GM10266 (cell line): ENCODE measurements at regions not wholly inside any gene's neighbourhood (a gene's known extent, or its start where the extent isn't known, plus 50 kb on each side); places are given as distances from the start of the nearest gene placed in this dataset.

Source experiments
- DNase-seq: peaks from one replicate; pipeline ENCODE4 v3.0.0; 2012; ENCODE audit errors: extremely low spot score
- TF ChIP-seq, protein P1 (sequence below): IDR thresholded peaks from 2 replicates; pipeline ENCODE4 v1.5.1; 2012; ENCODE audit warnings: mild to moderate bottlenecking, low read depth; ENCODE audit not compliant: control insufficient read depth, insufficient read depth; ENCODE audit errors: missing control alignments

DNA sequence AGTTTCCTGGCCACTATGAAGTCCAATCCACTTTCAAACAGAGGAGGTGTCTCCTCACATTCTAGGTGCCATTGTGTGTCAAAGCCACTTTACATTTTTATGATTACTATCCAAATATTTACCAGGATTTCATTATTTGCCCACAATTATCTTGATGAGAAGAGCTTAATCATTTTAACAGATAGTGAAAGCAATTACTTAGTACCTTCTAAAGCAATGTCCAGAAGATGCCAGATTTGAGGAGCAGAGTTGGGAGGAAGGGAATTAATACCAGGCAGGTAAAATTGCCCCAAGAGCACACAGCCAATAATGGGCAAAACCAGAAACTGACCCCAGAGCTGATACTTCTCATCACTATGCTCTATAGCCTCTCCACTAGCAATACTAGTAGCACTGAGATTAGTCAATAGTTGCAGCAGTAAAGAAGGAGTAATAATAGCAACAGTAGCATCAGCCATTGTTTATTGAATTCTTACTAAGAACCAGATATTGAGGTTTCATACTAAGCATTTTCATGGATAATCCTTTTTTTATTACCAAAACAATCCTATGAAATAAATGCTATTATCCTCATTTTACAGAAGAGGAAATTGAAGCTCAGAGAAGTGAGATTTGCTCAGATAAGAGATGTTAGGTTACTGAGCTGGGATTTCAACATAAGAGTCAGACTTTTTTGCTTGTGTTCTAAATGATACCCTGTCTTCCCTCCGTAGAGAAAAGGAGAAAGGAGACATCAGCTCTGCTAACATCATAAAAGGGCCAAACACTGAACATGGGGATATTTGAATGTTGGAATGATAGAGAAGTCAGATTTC, 509.3 kb upstream of the CFAP20DC start:
- DNase-seq = no peak
- TF ChIP-seq, protein P1, sequence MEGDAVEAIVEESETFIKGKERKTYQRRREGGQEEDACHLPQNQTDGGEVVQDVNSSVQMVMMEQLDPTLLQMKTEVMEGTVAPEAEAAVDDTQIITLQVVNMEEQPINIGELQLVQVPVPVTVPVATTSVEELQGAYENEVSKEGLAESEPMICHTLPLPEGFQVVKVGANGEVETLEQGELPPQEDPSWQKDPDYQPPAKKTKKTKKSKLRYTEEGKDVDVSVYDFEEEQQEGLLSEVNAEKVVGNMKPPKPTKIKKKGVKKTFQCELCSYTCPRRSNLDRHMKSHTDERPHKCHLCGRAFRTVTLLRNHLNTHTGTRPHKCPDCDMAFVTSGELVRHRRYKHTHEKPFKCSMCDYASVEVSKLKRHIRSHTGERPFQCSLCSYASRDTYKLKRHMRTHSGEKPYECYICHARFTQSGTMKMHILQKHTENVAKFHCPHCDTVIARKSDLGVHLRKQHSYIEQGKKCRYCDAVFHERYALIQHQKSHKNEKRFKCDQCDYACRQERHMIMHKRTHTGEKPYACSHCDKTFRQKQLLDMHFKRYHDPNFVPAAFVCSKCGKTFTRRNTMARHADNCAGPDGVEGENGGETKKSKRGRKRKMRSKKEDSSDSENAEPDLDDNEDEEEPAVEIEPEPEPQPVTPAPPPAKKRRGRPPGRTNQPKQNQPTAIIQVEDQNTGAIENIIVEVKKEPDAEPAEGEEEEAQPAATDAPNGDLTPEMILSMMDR = no peak

DNA sequence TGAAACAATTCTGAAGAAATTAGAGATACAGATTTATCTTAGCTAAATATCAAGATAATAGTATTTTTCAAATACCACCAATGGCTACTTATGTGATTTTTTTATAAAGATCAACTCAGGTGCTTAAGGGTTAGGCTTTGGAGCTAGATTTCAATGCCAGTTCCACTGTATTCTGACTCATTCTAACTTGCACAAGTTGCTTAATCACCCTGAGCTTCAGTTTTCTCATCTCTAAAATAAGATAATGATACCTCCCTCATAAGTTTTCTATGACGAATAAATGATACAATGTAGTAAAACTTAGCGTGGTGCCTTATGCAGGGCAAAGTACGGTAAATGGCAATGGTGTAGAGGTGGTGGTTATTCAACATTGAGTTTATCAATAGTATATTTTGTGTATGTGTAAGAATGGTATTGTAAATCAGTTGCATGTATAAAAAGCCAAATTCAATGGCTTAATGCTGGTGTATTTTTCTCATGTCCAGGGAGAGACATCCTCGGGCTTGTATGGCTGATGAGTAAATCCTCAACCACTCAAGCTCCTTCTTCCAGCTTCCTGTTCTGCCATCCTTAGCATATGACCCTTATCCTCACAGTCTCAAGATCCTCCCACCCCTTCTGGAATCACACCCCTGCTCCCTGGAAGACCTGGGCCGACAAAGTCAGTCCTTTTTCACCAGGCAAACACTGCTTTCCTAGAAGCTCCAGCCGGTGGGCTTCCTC, 505.9 kb upstream of the CFAP20DC start:
- no peak for DNase-seq
- TF ChIP-seq, protein P1 = no peak

DNA sequence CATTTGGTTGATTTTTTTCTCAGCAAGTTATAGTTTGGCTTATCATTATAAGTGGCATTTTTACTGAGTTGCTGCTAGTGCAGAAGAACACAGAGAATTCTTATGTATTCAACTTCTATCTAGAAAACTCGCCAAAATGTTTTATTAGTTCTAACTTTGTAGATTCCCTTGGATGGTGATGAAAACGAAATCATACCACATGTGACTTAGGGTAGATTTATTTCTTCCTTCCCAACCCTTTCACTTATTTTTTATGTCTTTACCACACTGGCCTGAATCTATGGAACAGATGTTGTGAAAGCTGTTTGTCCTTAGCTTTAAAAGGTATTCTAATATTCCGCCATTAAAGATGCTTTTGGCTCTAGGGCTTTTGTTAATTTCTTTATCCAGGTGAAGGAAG, 503.3 kb upstream of the CFAP20DC start:
- TF ChIP-seq, protein P1 = no peak
- DNase-seq = no peak

DNA sequence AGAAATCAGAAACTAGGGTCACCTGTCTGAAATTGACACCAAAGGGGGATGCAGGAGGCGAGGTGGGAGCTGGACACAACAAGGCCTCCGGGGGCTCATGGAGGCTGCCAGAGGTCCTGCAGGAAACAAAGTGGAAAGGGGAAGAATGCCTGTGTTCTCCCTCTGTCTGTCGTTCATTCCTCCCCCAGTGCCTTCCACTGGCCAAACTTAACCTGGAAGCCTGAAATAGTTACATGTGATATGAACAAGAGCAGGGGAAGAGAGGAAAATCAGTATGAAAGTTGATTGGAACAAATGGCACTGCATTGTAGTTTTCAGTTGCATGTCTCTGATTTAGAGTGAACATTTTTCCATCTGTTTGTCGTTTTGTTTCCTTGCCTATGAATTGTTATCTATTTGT, 502.0 kb upstream of the CFAP20DC start:
- TF ChIP-seq, protein P1 = no peak
- no peak for DNase-seq

DNA sequence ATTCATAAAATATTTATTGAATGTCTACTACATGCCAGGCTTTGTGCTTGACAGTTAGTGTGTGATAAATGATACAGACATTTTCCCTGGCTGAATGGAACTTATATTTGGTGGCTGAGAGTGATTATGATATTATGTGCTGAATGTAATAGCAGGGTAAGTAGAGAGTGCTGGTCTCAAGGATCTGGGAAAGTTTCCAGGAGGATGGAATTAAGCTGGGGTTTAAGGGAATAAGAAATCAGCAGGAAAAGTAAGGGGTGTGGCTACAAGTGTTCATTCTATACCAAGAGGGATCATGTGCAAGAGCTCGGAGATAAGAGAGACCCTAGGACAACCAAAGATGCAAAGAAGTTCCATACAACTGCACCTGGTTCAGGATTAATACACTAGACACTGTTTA, 500.1 kb upstream of the CFAP20DC start:
- TF ChIP-seq, protein P1 = no peak
- DNase-seq = no peak

DNA sequence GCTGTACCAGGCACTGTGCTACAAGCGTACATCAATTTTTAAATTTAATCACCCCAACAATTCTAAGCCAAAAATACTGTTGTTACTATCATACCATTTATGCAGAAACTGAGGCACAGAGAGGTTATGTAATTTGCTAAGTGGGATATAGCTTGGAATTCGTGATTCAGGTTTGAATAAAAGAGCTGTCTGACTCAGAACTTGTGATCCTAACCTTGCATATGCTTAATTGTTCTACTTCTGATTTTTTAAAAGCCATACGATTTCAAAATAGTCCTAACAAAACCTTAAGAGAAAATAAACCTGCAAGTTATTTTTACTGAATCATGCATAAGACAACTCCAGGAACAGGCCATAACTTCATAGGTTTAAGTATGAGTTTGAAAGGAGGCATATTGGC, 498.0 kb upstream of the CFAP20DC start:
- DNase-seq = no peak

More for the DNA sequence above, 498.0 kb upstream of the CFAP20DC start:
- TF ChIP-seq, protein P1 = no peak
